GM21576 (cell line): ENCODE measurements at regions not wholly inside any gene's neighbourhood (a gene's known extent, or its start where the extent isn't known, plus 50 kb on each side); places are given as distances from the start of the nearest gene placed in this dataset.

Experiments used
- ATAC-seq: cut with Tn5 transposase; IDR thresholded peaks from one replicate; pipeline ENCODE4 v1.9.1; 2021; ENCODE audit warnings: mild to moderate bottlenecking, moderate library complexity; ENCODE audit not compliant: unreplicated experiment

DNA sequence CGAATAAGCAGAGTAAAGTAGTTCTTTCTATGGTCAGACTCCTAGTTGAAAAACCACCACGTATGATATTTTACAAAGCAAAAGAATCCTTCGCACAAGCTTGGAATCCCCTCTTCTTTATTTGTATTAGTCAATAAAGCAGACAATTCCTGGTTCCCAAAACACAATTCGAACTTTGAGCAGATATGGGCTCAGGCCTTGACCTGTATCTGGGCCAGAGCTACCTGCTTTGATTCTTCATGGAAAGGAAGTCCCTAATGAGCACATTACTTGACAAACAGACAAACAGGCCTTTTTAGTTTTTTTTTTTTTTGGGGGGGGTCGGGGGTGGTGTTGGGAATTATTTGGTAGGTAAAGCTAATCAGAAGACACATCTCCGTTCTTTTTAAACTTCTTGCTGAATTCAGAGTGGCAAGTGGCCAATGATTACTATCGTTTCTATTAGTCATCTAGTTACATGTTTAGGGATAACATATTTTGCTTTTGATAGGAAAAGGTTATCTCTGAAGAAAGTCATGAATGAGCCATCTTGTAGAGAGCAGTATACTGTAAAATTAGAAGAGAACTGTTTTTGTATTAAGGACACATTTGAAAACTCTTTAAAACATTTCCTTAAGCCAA is 116.6 kb upstream of the HMHB1 start:
- no peak for ATAC-seq

DNA sequence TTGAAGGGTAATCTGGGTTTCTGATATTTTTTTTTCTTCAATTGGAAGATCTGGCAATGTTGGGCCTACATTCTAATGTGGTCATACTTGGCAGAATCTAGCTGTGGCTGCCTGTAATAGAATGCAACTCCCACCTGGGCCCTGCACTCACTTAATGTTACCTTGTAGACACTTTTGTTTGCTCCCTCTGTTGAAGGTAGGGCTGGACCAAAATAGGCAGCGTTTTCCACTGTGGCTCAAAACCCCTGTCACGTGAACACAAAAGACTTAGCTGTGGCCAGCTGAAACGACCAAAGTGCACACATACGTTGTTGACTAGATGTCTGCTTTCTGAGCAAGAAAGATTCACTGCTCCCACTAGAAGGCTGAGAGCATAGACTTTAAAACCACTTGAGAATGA is 117.6 kb upstream of the HMHB1 start:
- ATAC-seq, result no peak

DNA sequence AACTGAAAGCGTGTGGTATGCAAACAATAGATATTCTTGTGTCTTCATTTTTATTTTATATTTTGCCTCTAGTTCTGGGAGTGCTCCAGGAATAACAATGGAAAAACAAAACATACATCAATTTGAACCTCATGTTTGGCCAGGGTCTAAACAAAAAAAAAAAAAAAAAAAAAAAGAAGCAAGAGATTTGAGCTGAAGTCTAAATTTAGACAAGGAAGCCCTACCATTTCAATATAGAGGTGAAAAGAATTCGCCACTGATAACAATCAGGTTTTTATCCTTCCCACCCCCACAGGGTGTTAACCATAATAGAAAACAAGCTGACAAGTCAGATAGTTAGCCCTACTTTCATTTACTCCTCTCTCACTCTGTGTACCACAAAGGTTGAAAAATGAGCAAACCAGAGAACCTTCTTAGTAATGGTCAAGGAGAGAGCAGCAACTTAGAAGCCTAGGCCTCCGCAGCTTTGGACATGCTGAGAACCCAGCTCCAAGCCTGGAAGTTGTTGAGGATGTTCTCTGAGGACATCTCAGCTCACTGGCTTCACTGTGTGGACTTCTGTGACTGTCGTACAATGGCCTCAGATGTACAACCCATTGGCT is 118.2 kb upstream of the HMHB1 start:
- no peak for ATAC-seq

DNA sequence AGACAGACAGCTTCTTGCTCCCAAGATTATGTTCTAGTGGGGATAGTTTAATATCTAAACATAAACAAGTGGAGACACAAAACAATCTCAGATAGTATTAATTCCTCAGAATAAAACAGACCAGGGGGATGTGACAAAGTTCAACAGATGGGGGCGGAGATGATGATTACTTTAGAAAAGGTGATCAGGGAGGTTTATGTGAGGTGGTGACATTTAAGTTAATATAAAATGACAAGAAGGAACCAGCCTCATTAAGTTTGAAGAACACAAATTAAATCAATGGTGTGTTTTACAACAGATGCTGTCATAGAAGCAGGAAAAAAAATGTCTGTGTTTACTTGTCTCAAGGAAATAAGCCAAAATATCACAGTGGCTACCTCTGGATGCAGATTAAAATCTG is 119.6 kb upstream of the HMHB1 start:
- no peak for ATAC-seq

DNA sequence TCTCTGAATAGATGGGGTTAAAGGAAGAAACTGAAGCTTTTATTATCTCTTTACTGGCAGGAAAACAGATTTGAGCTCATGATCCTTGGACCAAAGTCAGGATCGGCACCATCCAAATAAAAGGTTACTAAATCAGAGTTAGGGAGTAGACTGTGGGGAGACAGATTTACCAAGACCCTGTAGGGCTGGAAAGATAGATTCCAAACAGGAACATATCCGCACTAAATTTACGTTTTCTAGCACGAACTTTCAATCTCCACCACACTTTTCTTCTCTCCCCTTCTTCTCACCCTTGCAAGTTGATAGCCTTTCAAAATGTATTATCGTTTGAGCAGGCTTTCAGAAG is 120.0 kb upstream of the HMHB1 start:
- no peak for ATAC-seq

- no peak for ATAC-seq
These were observed 120.5 kb upstream of the HMHB1 start for GRCh38 chr5:143691287-143691944.

DNA sequence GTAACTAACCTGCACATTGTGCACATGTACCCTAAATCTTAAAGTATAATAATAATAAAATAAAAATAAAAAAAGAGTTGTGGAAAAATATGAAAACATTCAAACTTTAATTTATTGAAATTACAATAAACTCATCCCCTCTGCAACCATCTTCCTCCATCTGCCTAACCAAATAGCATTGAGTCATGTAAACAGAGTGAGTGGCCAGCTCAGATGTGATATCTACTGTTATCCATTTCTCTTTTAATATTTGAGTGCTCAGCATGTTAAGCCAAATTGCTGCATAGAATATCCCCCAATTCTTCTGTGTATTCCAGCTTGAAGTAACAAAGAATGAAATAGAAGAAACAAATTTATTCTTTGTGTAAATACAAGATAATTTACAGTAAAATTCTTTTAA is 124.4 kb upstream of the HMHB1 start:
- no peak for ATAC-seq

DNA sequence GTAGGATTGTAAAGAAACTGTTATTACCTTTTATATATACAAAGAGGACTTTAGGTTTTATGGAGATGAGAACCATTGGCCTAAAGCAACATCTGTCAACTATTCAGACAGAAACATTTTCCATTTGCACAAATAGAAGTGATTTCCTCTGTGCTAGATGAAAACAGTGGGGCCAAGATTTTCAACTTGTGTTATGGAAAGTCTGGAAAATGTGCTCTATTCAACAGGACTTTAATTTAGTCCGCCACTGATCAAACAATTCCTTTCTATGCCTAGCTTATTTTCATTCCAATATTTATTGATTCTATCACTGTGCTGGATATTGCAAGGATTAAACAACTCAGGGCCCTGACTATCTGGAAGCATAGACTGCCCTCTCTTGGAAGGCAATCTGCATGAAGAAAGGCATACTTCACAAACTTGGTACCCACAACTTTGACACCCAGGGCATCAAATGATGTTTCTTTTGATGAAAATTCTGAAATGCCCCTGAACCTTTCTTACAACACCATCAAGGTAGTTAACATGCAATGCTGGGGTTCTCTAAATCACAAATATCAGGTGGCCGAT is 126.6 kb upstream of the HMHB1 start:
- ATAC-seq, result no peak

GRCh38 chr5:143683459-143683858 is 128.5 kb upstream of the HMHB1 start:
- no peak for ATAC-seq

- ATAC-seq, result no peak
These were observed 129.0 kb upstream of the HMHB1 start for GRCh38 chr5:143682929-143683386.

- no peak for ATAC-seq
These were observed 129.6 kb upstream of the HMHB1 start for GRCh38 chr5:143682246-143682905.

GRCh38 chr5:143680672-143681259 is 131.2 kb upstream of the HMHB1 start:
- no peak for ATAC-seq

DNA sequence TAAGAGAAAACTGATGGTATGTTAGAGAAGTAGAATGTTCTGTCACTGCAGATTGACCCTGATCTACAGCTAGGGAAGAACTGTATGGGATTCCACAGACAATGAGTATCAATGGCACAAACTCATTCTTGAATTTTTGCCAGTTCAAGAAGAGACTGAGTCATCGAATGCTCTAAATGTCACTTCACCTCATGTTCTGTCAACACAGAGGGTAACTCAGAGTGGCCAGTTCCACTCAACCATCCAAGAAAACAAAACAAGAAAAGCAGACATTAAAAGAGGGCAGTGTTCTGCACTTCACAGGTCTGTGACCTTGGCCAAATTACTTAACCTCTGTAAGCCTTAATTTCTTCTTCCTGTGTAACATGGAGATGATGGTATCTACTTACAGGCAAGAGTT is 132.2 kb upstream of the HMHB1 start:
- ATAC-seq, result no peak

GRCh38 chr5:143678148-143678905 is 133.6 kb upstream of the HMHB1 start:
- no peak for ATAC-seq

GRCh38 chr5:143677403-143677802 is 134.6 kb upstream of the HMHB1 start:
- no peak for ATAC-seq

DNA sequence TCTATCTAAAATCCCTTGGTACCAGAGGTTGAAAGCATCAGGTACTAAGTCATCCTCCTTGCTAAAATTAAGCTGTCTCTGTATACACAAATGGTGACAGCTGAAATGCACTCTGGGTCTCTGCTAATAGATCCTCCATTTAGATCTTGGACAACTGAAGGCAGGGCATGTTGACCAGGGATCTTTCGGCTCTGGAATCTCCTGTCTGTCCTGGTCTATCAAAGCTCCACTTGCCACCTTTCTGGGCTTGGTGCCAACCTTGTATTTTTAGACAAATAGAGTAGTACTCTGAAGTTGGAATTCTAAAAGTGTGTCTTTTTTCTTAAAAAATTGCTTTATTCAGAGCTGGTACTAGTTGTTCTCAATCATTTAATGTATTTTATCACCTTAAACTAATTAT is 135.2 kb upstream of the HMHB1 start:
- no peak for ATAC-seq

DNA sequence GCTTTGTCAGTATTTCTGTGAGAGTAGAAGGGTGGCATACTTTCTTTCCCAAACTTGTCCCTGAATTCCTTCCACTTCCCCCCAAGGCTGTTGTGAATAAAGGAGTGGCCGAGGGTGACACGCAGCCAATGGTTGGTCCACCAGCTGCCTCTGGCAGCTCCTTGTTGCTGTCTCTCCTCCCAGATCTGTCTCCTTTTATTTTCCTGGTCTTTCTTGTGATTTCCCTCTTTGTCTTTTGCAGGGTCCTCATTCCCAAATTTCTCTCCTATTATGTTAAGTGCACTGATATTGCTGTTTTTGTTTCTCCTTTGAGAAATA is 137.5 kb upstream of the HMHB1 start:
- ATAC-seq, result no peak

GRCh38 chr5:143673676-143674468 is 138.1 kb upstream of the HMHB1 start:
- ATAC-seq, result no peak

DNA sequence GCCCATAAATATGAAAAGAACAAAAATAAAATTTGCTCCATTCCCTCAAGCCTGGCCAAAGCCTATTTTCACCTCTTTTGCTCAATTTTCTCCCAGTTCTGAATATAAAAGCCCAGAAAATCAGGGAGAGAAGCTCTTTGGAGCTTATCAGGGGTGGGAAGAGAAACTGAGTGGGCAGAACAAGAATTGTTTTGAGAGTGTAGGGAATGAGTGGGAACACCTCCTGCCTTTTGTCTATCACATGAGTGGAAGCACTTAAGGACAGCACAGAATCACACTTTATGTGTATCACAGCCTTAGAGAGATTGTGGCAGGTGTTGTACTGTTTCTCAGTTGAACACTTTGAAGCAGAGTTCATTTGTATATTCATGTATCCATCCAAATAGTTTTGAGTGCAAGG is 139.2 kb upstream of the HMHB1 start:
- no peak for ATAC-seq
